ENCODE measurements at regions not wholly inside any gene's neighbourhood (a gene's known extent, or its start where the extent isn't known, plus 50 kb on each side); places are given as distances from the start of the nearest gene placed in this dataset.
"Not testable (repeated sequence)": the region's sequence is repeated elsewhere in the genome, so short reads cannot be mapped to it uniquely, and the experiment has no call there.

GRCh38 chr2:111602259-111602658, 281.7 kb downstream of the ANAPC1 start:
- not testable (repeated sequence) for H3K27me3 ChIP-seq (ENCODE audit: insufficient read depth, low read length, poor library complexity); H3K23ac ChIP-seq (ENCODE audit: low read length); H3K4me2 ChIP-seq (ENCODE audit: low read length); H4K5ac ChIP-seq (ENCODE audit: low read length); H2BK15ac ChIP-seq (replicated peaks; ENCODE audit: low read depth); H3K4me1 ChIP-seq (ENCODE audit: control insufficient read depth, low read depth, low read length); H3K36me3 ChIP-seq (ENCODE audit: control insufficient read depth, insufficient read depth, low read length); H2BK5ac ChIP-seq (ENCODE audit: low read length); H3K27ac ChIP-seq (ENCODE audit: low read depth, low read length); H3K4me3 ChIP-seq (ENCODE audit: low read length); H3K79me1 ChIP-seq (ENCODE audit: low read length); H2BK120ac ChIP-seq (ENCODE audit: low read depth, low read length); H4K8ac ChIP-seq (ENCODE audit: low read depth, low read length); H3K9ac ChIP-seq (ENCODE audit: low read length); H3K79me2 ChIP-seq (ENCODE audit: control insufficient read depth, insufficient read depth, low read length); H3K18ac ChIP-seq (ENCODE audit: low read length); H2AK5ac ChIP-seq (ENCODE audit: low read length); H3K56ac ChIP-seq (ENCODE audit: low read length); DNase-seq; H3K4ac ChIP-seq (ENCODE audit: low read depth, low read length)
- WGBS (ENCODE audit: extremely low coverage, insufficient coverage, low lambda C conversion rate): no CpG with 5 or more reads among the region's 7 CpGs

GRCh38 chr2:111605798-111606197, 278.2 kb downstream of the ANAPC1 start:
- not testable (repeated sequence) for H3K9ac ChIP-seq (ENCODE audit: low read length); H3K23ac ChIP-seq (ENCODE audit: low read length); H3K56ac ChIP-seq (ENCODE audit: low read length); H3K18ac ChIP-seq (ENCODE audit: low read length); H3K79me2 ChIP-seq (ENCODE audit: control insufficient read depth, insufficient read depth, low read length); H3K4me2 ChIP-seq (ENCODE audit: low read length); H2BK5ac ChIP-seq (ENCODE audit: low read length); H3K27ac ChIP-seq (ENCODE audit: low read depth, low read length); H3K27me3 ChIP-seq (ENCODE audit: insufficient read depth, low read length, poor library complexity); H3K4me3 ChIP-seq (ENCODE audit: low read length); H4K8ac ChIP-seq (ENCODE audit: low read depth, low read length); H2BK120ac ChIP-seq (ENCODE audit: low read depth, low read length); H3K4me1 ChIP-seq (ENCODE audit: control insufficient read depth, low read depth, low read length); H3K4ac ChIP-seq (ENCODE audit: low read depth, low read length); H3K79me1 ChIP-seq (ENCODE audit: low read length); DNase-seq; H3K36me3 ChIP-seq (ENCODE audit: control insufficient read depth, insufficient read depth, low read length); H4K5ac ChIP-seq (ENCODE audit: low read length); H2AK5ac ChIP-seq (ENCODE audit: low read length); H2BK15ac ChIP-seq (replicated peaks; ENCODE audit: low read depth)
- no CpG with 5 or more reads among the region's 11 CpGs for WGBS (ENCODE audit: extremely low coverage, insufficient coverage, low lambda C conversion rate)

GRCh38 chr2:111606632-111607031, 277.4 kb downstream of the ANAPC1 start:
- H3K4me3 ChIP-seq (ENCODE audit: low read length); H3K79me1 ChIP-seq (ENCODE audit: low read length); H2BK15ac ChIP-seq (replicated peaks; ENCODE audit: low read depth); H2AK5ac ChIP-seq (ENCODE audit: low read length); H3K27me3 ChIP-seq (ENCODE audit: insufficient read depth, low read length, poor library complexity); H3K56ac ChIP-seq (ENCODE audit: low read length); DNase-seq; H3K4me1 ChIP-seq (ENCODE audit: control insufficient read depth, low read depth, low read length); H4K5ac ChIP-seq (ENCODE audit: low read length); H4K8ac ChIP-seq (ENCODE audit: low read depth, low read length); H3K23ac ChIP-seq (ENCODE audit: low read length); H3K4ac ChIP-seq (ENCODE audit: low read depth, low read length); H3K4me2 ChIP-seq (ENCODE audit: low read length); H3K36me3 ChIP-seq (ENCODE audit: control insufficient read depth, insufficient read depth, low read length); H3K79me2 ChIP-seq (ENCODE audit: control insufficient read depth, insufficient read depth, low read length); H3K18ac ChIP-seq (ENCODE audit: low read length); H3K9ac ChIP-seq (ENCODE audit: low read length); H3K27ac ChIP-seq (ENCODE audit: low read depth, low read length); H2BK120ac ChIP-seq (ENCODE audit: low read depth, low read length); H2BK5ac ChIP-seq (ENCODE audit: low read length): not testable (repeated sequence)
- WGBS (ENCODE audit: extremely low coverage, insufficient coverage, low lambda C conversion rate): no CpG with 5 or more reads among the region's 1 CpG

- H2BK120ac ChIP-seq (ENCODE audit: low read depth, low read length); H2AK5ac ChIP-seq (ENCODE audit: low read length); H4K8ac ChIP-seq (ENCODE audit: low read depth, low read length); H3K18ac ChIP-seq (ENCODE audit: low read length); H3K56ac ChIP-seq (ENCODE audit: low read length); H3K4me1 ChIP-seq (ENCODE audit: control insufficient read depth, low read depth, low read length); H2BK15ac ChIP-seq (replicated peaks; ENCODE audit: low read depth); H4K5ac ChIP-seq (ENCODE audit: low read length); H3K4me3 ChIP-seq (ENCODE audit: low read length); H3K79me1 ChIP-seq (ENCODE audit: low read length); H3K27ac ChIP-seq (ENCODE audit: low read depth, low read length); H3K79me2 ChIP-seq (ENCODE audit: control insufficient read depth, insufficient read depth, low read length); H2BK5ac ChIP-seq (ENCODE audit: low read length); H3K27me3 ChIP-seq (ENCODE audit: insufficient read depth, low read length, poor library complexity); H3K4ac ChIP-seq (ENCODE audit: low read depth, low read length); DNase-seq; H3K23ac ChIP-seq (ENCODE audit: low read length); H3K36me3 ChIP-seq (ENCODE audit: control insufficient read depth, insufficient read depth, low read length); H3K9ac ChIP-seq (ENCODE audit: low read length); H3K4me2 ChIP-seq (ENCODE audit: low read length): not testable (repeated sequence)
- WGBS (ENCODE audit: extremely low coverage, insufficient coverage, low lambda C conversion rate): no CpG with 5 or more reads among the region's 5 CpGs
Measured at GRCh38 chr2:111609146-111609844, 274.7 kb downstream of the ANAPC1 start.

- H2AK5ac ChIP-seq (ENCODE audit: low read length); H3K79me1 ChIP-seq (ENCODE audit: low read length); H2BK15ac ChIP-seq (replicated peaks; ENCODE audit: low read depth); H3K36me3 ChIP-seq (ENCODE audit: control insufficient read depth, insufficient read depth, low read length); H3K27ac ChIP-seq (ENCODE audit: low read depth, low read length); H3K4me1 ChIP-seq (ENCODE audit: control insufficient read depth, low read depth, low read length); H3K27me3 ChIP-seq (ENCODE audit: insufficient read depth, low read length, poor library complexity); H3K56ac ChIP-seq (ENCODE audit: low read length); H2BK120ac ChIP-seq (ENCODE audit: low read depth, low read length); H2BK5ac ChIP-seq (ENCODE audit: low read length); H3K79me2 ChIP-seq (ENCODE audit: control insufficient read depth, insufficient read depth, low read length); H4K5ac ChIP-seq (ENCODE audit: low read length); H3K4me3 ChIP-seq (ENCODE audit: low read length); H3K4me2 ChIP-seq (ENCODE audit: low read length); H3K23ac ChIP-seq (ENCODE audit: low read length); H4K8ac ChIP-seq (ENCODE audit: low read depth, low read length); H3K4ac ChIP-seq (ENCODE audit: low read depth, low read length); H3K9ac ChIP-seq (ENCODE audit: low read length); DNase-seq; H3K18ac ChIP-seq (ENCODE audit: low read length): not testable (repeated sequence)
- no CpG with 5 or more reads among the region's 2 CpGs for WGBS (ENCODE audit: extremely low coverage, insufficient coverage, low lambda C conversion rate)
Measured at GRCh38 chr2:111610035-111610434, 274.0 kb downstream of the ANAPC1 start.

DNA sequence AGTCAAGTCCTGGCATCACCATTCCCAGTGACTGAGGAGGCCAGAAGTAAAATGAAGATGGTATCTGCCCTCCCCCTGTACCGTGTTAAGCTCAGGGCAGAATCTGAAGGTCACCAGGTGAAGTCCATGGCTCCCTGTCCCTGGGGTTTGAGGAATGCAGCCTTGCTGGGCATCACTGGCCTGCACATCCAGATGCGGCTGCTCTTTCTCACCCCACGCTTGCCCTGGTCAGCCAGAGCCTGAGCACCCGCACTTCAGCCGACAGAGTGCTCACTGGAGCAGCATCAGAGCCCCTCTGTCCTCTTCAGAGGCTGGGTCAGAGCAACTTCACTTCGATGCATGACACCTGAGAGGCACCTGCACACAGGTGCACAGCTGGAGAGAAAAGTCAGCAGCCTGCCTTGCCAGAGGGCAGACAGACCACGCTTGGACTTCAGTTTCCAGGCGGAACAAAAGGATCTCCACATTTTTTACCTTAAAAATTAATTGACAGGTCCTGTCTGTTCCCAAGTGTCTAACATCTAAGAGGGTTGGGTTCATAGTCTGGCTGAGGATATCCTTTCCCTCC, 267.3 kb downstream of the ANAPC1 start:
- Histone ChIP-seq H3K4ac (ENCODE audit: low read depth, low read length) (no peak overlapping the region), H4K5ac (ENCODE audit: low read length) (no peak overlapping the region), H3K27me3 (ENCODE audit: insufficient read depth, low read length, poor library complexity) (no peaks in the 10 kb centered on the region), H3K4me3 (ENCODE audit: low read length) (no peak overlapping the region), H3K27ac (ENCODE audit: low read depth, low read length) (no peak overlapping the region), H3K36me3 (ENCODE audit: control insufficient read depth, insufficient read depth, low read length) (no peaks in the 10 kb centered on the region), H3K9ac (ENCODE audit: low read length) (no peak overlapping the region), H3K18ac (ENCODE audit: low read length) (no peak overlapping the region), H3K4me2 (ENCODE audit: low read length) (no peak overlapping the region), H2BK120ac (ENCODE audit: low read depth, low read length) (no peak overlapping the region), H3K56ac (ENCODE audit: low read length) (no peak overlapping the region), H2BK5ac (ENCODE audit: low read length) (no peak overlapping the region), H3K79me1 (ENCODE audit: low read length) (no peaks in the 10 kb centered on the region), H3K23ac (ENCODE audit: low read length) (no peak overlapping the region), H2AK5ac (ENCODE audit: low read length) (no peak overlapping the region), H2BK15ac (replicated peaks; ENCODE audit: low read depth) (no peak overlapping the region), H3K4me1 (ENCODE audit: control insufficient read depth, low read depth, low read length) (no peaks in the 10 kb centered on the region), H3K79me2 (ENCODE audit: control insufficient read depth, insufficient read depth, low read length) (no peaks in the 10 kb centered on the region), H4K8ac (ENCODE audit: low read depth, low read length) (no peak overlapping the region)
- no peak for DNase-seq
- no CpG with 5 or more reads among the region's 8 CpGs for WGBS (ENCODE audit: extremely low coverage, insufficient coverage, low lambda C conversion rate)
